ENCODE measurements at regions not wholly inside any gene's neighbourhood (a gene's known extent, or its start where the extent isn't known, plus 50 kb on each side); places are given as distances from the start of the nearest gene placed in this dataset.

DNA sequence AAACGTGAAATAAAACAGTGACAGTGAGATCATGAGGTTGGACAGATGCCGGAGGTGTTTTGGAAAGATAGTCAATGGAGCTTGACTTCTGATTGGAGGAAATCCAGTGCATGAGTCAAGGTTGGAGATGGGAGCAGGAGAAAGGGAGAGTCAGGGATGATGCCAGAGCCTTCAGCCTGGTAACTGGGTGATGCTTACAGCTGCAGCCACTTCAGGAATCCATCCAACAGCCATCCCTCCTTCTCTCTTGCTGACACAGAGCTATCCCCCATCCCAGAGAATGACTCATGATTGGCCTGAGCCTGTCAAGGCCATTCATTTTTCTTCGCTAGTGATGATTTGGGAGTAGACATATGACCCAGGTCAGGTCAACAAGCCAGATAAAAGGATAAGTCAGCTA is 112.8 kb downstream of the SAMD5 start:
- DNase-seq, result no peak

- no peak for DNase-seq
These were observed 113.5 kb downstream of the SAMD5 start for GRCh38 chr6:147621961-147622360.

- no peak for DNase-seq
These were observed 116.5 kb downstream of the SAMD5 start for GRCh38 chr6:147624946-147625515.

DNA sequence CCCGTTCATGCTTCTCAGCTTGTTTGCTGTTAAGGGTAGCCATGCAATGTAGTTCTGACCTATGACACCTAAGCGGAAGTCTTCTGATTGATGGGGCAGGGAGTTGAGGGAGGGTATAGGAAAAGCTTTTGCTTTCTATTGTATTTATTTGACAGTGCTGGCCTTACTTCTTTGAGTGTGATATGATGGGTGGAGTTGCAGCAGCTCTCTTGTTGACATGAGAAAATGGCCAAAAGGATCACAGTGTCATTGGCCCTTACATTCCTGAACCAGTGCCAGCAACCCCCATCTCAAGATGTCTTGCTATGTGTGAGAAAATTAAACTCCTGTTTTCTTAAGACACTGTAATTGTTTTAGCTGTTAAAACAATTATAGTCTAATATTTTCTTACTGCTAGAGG is 117.5 kb downstream of the SAMD5 start:
- no peak for DNase-seq

DNA sequence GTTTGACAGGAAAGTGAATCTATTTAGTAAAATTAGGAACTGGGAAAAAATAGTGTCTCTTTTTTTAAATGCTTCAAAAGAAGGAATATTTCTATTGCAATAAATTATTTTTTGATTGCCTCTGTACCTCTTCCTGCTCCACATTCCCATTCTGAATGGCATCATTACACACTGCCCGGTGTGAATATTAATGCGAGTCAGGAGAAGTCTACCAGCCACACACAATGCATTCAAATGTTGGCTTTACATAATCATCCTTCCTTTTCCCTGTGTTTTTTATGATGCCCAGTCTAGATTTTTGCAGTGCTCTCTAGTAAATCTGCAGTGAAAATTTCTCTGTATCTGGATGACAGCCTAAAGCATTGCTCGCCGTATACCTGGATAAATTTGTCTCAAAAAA is 118.9 kb downstream of the SAMD5 start:
- no peak for DNase-seq

GRCh38 chr6:147633191-147633590 is 124.7 kb downstream of the SAMD5 start:
- no peak for DNase-seq

DNA sequence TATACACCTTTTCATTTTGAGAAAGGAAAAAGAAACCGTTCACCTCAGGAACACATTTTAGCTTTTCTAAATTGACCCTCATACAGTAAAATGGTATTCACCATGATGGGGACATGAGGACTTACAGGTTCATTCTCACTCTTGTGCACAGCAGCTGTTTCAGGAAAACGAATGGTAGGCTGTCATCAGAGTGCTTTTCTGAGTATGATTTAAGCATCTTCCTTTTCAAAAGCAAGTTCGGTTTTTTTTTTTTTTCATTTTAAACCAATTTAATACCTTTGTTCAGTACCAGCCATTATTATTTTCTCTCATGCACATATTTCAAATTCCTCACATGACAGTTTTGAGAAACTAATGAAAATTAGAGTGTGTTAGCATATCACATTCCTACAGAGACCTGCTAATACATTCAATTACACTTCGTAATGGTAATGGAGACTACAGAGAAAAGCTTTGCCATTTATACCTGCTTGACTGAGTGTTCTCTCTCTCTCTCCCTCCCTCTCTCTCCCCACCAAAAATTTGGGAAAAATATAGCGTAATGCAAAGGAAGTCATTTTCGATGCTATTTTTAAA is 129.2 kb downstream of the SAMD5 start:
- DNase-seq, result no peak

DNA sequence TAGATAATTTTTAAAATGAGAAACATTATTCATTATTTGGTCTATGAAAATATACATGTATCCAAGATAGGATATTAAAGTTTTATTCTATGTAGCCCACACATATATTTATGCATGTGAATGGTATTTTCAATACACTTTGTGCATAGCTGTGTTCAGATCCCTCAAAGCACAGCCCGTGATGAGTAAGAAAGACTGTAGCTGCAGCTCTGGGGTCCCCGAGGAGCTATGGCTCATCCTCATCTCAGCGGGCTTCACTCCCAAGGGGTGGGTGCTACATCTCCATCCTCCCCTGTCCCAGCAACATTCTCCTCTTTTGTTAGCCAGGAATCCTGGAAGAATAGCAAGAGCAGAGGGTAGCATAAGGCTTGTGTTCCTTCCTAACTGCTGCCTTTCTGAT is 130.8 kb downstream of the SAMD5 start:
- DNase-seq, result no peak

DNA sequence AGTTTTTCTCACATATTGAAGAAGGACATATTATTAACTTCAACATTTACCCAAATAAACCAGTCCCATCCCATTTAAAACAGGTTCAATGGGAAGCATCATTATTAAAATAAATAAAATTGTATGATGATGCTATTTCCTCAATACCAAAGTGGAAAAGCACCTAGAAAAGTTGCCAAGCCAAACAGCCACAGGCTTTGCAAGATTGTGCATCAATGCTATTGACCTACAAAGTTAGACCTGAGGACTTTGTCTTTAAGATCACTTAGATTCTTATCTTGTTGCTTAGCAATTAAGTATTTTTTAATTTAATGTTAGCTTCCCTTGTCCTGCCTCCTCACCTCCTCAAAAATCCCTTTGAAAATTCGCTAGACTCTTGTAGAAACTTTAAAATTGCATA is 132.1 kb downstream of the SAMD5 start:
- DNase-seq, result no peak

- DNase-seq, result no peak
These were observed 133.0 kb downstream of the SAMD5 start for GRCh38 chr6:147641511-147641910.

- DNase-seq, result no peak
These were observed 134.0 kb downstream of the SAMD5 start for GRCh38 chr6:147642458-147642857.

DNA sequence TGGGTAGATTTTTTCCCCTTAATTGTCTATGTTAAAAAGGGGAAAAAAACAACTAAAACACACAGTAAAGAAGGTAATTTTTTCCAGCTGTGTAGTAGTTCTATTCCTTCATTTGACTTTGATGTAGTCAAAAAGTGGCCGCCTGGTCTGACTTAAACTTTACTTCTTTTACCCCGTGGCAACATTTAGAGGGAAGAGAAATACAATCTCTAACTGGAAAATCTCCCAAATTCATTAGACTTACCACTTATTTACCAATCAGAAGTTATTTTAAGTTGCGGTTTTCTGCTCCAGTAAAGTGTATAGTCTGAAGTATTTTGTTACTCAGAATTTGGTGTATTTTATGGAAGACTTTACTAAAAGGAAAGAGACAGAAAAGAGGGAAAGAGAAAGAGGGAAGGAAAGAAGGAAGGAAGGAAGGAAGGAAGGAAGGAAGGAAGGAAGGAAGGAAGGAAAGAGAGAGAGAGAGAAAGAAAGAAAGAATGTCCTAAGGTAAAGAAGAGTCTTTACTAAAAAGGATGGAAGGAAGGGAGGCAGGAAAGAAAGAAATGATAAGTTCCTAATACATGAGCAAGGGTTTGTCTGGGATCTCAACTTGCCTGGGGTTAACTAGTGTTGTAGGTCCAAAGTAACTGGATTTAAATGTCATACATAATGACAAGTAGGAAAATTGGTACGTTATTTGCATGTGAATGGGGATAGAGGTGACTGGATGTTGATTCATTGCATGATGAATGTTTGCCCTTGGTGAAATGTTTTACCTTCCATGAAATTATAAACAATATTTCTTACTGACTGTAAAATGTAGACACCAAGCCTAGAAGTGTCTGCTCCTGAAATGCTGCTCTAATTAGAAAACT is 135.1 kb downstream of the SAMD5 start:
- no peak for DNase-seq

- no peak for DNase-seq
These were observed 140.4 kb downstream of the SAMD5 start for GRCh38 chr6:147648916-147649315.

GRCh38 chr6:147651249-147652063 is 143.0 kb downstream of the SAMD5 start:
- DNase-seq, result no peak

DNA sequence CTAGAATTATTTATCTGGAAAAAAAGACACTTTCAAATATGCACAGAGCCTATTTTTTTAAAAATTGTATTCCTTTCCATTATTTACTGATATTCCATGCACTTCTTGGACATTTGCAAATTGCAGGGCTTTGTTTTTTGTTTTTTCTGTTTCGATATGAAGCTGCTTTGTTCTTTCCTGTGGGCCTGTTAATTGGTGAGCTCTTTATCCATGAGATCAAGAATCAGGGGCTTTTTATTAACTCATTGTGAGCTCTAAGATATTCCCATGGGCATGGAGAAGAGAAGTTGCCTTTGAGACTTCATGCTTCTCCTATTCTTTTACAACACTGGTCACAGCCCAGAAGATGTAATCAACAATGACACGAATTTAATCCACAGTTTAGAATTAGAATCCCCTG is 145.1 kb downstream of the SAMD5 start:
- DNase-seq, result no peak

- DNase-seq, result no peak
These were observed 145.8 kb downstream of the SAMD5 start for GRCh38 chr6:147654103-147654845.

DNA sequence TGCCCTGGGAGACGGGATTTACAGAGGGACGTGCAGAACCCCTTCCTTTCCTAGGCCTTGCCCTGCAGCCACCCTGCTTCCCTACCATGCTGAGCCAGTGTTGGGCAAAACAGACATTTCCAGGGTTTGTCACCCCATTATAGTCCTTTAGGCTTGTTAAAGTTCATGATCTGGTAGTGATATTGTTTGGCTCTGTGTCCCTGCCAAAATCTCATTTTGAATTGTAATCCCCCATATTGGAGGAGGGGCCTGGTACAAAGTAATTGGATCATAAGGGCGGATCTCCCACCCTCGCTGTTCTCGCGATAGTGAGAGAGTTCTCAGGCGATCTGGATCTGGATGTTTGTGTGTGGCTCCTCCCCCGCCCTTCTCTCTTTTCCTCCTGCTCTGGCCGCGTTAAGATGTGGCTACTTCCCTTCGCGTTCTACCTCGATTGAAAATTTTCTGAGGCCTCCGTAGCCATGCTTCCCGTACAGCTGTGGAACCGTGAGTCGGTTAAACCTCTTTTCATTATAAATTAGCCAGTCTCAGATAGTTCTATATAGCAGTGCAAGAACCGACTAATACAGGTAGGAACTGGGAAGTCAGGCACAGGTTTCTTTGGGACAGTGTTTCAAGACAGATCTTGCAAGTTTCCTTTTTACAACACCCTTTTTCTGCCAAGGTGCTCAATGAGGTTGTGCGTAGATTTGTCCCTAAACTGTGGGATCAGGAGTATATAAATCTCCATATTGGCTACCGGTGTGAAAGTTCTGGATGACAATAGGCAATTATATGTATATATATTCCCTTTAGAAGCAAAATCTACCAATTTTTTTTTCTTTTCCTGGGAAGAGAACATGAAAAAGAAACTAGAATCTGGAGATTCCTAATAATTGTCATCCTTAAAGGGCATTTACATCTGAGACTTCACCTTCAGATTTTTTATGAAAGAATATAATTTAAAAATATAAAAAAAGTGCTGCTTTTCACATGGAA is 152.1 kb downstream of the SAMD5 start:
- DNase-seq, result no peak

DNA sequence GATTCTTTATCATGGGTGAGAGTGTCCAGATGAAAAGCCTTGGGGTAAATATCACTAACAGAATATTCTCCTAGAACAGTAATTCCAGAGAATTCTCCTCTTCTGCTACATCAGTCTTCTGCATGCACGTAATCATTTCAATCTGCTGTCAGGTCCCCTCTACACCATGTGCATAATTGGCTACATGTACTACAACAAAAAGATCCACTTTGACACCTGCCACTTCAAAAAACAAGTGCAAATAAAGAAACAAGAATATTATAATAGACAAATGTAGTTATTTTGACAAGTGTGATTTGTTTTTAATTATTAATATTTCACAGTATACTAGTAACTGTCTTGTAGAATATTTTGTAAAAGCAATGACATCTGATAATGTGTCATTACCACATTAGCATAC is 154.2 kb downstream of the SAMD5 start:
- DNase-seq, result no peak

DNA sequence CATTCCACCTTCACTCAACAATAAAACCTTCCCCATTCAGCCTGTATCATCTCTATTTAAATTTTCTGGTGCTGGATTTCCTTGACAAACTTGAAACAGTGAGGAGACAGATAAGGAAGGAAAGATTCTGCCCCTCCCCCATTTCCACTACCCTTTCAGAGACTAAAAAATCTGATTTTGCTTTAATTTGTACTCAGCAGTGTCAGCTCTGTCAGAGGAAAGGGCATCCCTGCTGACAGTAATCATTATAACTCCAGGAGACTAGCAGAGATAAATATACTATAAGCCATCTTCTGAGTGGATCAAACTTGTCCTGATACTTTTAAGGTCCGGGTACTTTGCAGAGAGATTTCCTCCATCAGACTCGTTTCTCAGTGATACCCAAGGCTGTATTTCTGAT is 155.6 kb downstream of the SAMD5 start:
- no peak for DNase-seq

DNA sequence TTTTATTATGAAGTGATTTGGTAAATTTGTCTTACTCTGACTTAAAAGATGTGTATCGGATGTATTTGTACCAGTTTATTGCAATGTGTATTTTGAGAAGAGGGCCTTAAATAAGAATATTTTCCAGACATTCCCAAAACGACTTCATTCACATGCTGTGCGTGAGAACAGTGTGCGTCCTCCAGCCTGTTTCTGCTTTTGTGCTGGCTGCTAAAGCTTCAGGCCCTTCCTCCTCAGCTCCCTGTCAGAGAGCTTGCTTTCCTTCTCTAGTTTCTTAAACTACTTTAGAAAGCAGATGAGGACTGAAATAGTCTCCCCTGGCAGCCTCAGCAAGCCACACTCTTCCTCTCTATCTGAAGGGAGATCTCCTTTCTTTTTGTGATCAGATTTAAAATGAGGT is 157.8 kb downstream of the SAMD5 start:
- DNase-seq, result no peak

DNA sequence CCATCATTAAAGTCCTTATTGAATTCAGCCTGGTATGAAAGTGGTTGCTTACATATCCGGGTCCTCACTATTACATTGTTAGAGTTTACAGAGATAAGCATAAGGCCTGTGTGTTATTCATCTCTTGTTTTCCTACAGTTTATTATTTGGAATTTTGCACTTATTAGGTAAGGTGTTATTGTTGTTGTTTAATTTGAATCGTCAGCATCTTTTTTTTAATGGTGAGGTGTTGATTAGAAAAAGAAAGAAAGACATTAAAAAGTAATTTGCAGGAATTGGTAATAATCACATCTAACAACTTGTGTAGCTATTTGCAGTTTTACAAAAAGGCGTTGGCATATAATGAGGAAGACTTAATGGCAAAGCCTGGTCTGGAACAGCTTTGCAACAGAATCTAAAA is 158.6 kb downstream of the SAMD5 start:
- no peak for DNase-seq

Data from effector CD8-positive, alpha-beta T cell (primary cell).